OCI-LY1 (cell line): ENCODE measurements at regions not wholly inside any gene's neighbourhood (a gene's known extent, or its start where the extent isn't known, plus 50 kb on each side); places are given as distances from the start of the nearest gene placed in this dataset.
"Not testable (repeated sequence)": the region's sequence is repeated elsewhere in the genome, so short reads cannot be mapped to it uniquely, and the experiment has no call there.

Experiments
- EZH2 ChIP-seq: fragments of 200-600 bp; sonication (generic), shearing (Covaris generic); IDR thresholded peaks from 2 replicates; pipeline ENCODE4 v1.8.0; 2017; ENCODE audit warnings: borderline replicate concordance, mixed run types, mild to moderate bottlenecking, antibody characterized with exemption, low read length, moderate library complexity, mixed read lengths
- TF ChIP-seq, protein P1 (sequence below): fragments of 200-600 bp; sonication (generic), shearing (Covaris generic); IDR thresholded peaks from 2 replicates; pipeline ENCODE4 v1.5.1; 2017; ENCODE audit warnings: mild to moderate bottlenecking, antibody characterized with exemption, low read length, moderate library complexity, mixed read lengths

DNA sequence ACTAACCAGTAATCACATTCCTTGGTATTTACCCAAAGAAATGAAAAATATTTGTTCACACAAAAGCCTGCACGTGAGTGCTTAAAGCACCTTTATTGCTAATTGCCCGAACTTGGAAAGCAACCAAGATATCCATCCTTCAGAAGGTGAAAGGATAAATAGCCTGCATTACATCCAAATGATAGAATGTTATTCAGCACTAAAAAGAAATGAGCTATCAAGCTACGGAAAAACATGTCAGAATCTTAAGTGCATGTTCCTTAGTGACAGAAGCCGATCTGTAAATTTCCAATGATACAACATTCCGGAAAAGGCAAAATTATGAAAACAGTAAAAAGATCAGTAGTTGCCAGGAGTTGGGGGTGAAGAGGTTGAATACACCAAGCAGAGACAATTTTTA lies 672.4 kb downstream of the TRIB2 start:
- TF ChIP-seq, protein P1, sequence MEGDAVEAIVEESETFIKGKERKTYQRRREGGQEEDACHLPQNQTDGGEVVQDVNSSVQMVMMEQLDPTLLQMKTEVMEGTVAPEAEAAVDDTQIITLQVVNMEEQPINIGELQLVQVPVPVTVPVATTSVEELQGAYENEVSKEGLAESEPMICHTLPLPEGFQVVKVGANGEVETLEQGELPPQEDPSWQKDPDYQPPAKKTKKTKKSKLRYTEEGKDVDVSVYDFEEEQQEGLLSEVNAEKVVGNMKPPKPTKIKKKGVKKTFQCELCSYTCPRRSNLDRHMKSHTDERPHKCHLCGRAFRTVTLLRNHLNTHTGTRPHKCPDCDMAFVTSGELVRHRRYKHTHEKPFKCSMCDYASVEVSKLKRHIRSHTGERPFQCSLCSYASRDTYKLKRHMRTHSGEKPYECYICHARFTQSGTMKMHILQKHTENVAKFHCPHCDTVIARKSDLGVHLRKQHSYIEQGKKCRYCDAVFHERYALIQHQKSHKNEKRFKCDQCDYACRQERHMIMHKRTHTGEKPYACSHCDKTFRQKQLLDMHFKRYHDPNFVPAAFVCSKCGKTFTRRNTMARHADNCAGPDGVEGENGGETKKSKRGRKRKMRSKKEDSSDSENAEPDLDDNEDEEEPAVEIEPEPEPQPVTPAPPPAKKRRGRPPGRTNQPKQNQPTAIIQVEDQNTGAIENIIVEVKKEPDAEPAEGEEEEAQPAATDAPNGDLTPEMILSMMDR = not testable (repeated sequence)
- TF ChIP-seq EZH2 = not testable (repeated sequence)
